Esophagus squamous epithelium (tissue), 5 donors: ENCODE measurements at regions not wholly inside any gene's neighbourhood (a gene's known extent, or its start where the extent isn't known, plus 50 kb on each side); places are given as distances from the start of the nearest gene placed in this dataset.

Source experiments
- DNase-seq: peaks from one replicate; lab custom pipeline; 2025; lab: John Stamatoyannopoulos, UW
- H3K27ac ChIP-seq, 4 donors: fragments of 200-600 bp; sonication (generic); one replicate each; pipeline ENCODE4 v1.5.1; 2016 to 2019; ENCODE audit warnings: mild to moderate bottlenecking in 1 of 4
- H3K27me3 ChIP-seq, 4 donors: fragments of 200-600 bp; sonication (generic); 1 replicate in 3 of 4; 2 replicates in 1 of 4; pipeline versions ENCODE4 v1.5.1 to v1.6.0; 2017 to 2021; ENCODE audit warnings: antibody characterized with exemption in 1 of 4
- H3K36me3 ChIP-seq, 3 donors: fragments of 200-600 bp; sonication (generic); one replicate each; pipeline ENCODE4 v1.5.1; 2016 to 2019
- H3K4me1 ChIP-seq, 3 donors: fragments of 200-600 bp; sonication (generic); one replicate each; pipeline ENCODE4 v1.5.1; 2017 to 2019
- H3K4me3 ChIP-seq, 4 donors: fragments of 200-600 bp; sonication (generic); 1 replicate in 3 of 4; 2 replicates in 1 of 4; pipeline ENCODE4 v1.5.1; 2016 to 2019; ENCODE audit warnings: mild to moderate bottlenecking in 2 of 4, moderate library complexity in 1 of 4
- H3K9me3 ChIP-seq, 3 donors: fragments of 200-600 bp; sonication (generic); one replicate each; pipeline ENCODE4 v1.5.1; 2016 to 2019
- POLR2A ChIP-seq, 4 donors: fragments of 450-650 bp; IDR thresholded peaks; one replicate each; pipeline ENCODE4 v1.6.1; 2017; ENCODE audit warnings: antibody characterized with exemption in 4 of 4, mild to moderate bottlenecking in 4 of 4, moderate library complexity in 3 of 4
- WGBS, 2 donors: methylation state at CpG; one replicate each; pipeline ENCODE4 v1.1.5; 2018; 5-methylcytosine and 5-hydroxymethylcytosine counted together
- intact Hi-C: fragments of 100-400 bp; cut with DNase I; formaldehyde crosslinking; loops from one replicate; pipeline ENCODE4 v1.15.0; 2022
- TF ChIP-seq, protein P1 (sequence below), 6 experiments: fragments of 450-650 bp in 4 of 6; fragments of 200-600 bp in 2 of 6; sonication (generic) in 2 of 6; IDR thresholded peaks; one replicate each; pipeline ENCODE4 v1.5.1; 2016 to 2019; ENCODE audit warnings: antibody characterized with exemption in 6 of 6, mild to moderate bottlenecking in 4 of 6, moderate library complexity in 4 of 6
- donor health status: DM: yes; HTN: yes; CAD: no.

DNA sequence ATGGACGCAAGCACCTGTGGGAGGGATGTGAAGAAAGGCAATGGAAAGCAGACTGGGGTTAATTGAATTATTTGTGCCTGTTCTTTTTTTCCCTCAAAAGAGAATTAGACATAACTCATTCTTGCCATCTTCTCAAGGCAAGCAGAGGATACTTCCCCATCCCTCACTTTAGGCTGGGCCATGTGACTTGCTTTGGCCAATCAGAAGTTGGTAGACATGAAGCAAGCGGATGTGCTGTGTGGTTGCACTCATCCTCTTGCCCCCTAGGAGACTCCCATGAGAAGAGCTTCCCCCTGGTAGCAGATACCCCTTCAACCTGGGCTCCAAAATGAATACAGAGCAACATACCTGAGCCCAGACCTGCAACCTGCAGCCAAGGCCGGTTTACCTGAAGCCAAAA, 124.4 kb upstream of the ZC3H12C start:
- no peak for DNase-seq
- peaks cover 0 to 19% (median 0%) of the 10 kb centered on the region in 3 donors for H3K4me1 ChIP-seq
- no peak overlapping the region for H3K27ac ChIP-seq
- no peaks in the 10 kb centered on the region for H3K27me3 ChIP-seq
- 87 to 98% methylated on average over 2 to 3 of the region's 3 CpGs for WGBS, 2 donors
- no peaks in the 10 kb centered on the region for H3K36me3 ChIP-seq
- H3K9me3 ChIP-seq = no peaks in the 10 kb centered on the region
- no peak overlapping the region for H3K4me3 ChIP-seq
- TF ChIP-seq POLR2A (IDR thresholded peaks at IDR 0.05) = no peak
- TF ChIP-seq, protein P1, sequence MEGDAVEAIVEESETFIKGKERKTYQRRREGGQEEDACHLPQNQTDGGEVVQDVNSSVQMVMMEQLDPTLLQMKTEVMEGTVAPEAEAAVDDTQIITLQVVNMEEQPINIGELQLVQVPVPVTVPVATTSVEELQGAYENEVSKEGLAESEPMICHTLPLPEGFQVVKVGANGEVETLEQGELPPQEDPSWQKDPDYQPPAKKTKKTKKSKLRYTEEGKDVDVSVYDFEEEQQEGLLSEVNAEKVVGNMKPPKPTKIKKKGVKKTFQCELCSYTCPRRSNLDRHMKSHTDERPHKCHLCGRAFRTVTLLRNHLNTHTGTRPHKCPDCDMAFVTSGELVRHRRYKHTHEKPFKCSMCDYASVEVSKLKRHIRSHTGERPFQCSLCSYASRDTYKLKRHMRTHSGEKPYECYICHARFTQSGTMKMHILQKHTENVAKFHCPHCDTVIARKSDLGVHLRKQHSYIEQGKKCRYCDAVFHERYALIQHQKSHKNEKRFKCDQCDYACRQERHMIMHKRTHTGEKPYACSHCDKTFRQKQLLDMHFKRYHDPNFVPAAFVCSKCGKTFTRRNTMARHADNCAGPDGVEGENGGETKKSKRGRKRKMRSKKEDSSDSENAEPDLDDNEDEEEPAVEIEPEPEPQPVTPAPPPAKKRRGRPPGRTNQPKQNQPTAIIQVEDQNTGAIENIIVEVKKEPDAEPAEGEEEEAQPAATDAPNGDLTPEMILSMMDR (IDR thresholded peaks at IDR 0.05) = no peak
- intact Hi-C loops = no loop called here

DNA sequence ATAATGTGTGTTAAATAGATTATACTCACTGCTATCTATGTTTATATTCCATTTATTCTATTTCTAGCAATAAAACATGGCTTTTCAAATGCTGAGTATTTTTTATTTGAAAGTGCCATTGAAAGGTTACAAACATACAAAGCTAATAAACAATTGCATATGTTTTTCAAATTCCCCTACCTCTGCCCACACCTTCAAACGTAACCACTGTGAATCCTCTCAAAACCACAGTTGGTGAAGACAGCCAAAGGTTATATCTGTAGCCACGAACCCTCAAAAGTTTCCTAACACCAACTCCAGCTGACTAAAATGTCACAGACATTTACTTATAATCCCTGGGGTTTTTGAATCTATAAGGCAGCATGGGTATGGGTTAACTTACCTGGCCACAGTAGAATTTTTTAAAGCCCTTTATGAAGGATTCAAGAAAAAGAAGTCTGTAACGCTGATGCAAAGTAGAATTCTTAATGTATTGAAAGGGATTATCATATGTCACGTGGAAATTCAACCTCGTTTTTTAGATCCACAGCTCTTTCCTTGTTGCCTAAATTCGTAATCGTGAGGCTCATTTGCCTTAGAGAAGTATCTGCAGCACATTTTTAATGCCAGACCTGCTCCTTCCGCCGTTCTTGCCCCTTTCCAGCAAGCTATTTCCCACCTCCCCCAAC, 122.5 kb upstream of the ZC3H12C start:
- no peak overlapping the region for H3K27ac ChIP-seq
- DNase-seq = no peak
- H3K4me1 ChIP-seq = peaks cover 0 to 19% (median 0%) of the 10 kb centered on the region in 3 donors
- no peak overlapping the region for H3K4me3 ChIP-seq
- H3K36me3 ChIP-seq = no peaks in the 10 kb centered on the region
- no peaks in the 10 kb centered on the region for H3K9me3 ChIP-seq
- 68 to 73% methylated on average over 9 of the region's 9 CpGs for WGBS, 2 donors
- intact Hi-C loops = no loop called here
- H3K27me3 ChIP-seq = no peaks in the 10 kb centered on the region
- TF ChIP-seq, protein P1 (IDR thresholded peaks at IDR 0.05) = no peak
- no peak for TF ChIP-seq POLR2A (IDR thresholded peaks at IDR 0.05)

DNA sequence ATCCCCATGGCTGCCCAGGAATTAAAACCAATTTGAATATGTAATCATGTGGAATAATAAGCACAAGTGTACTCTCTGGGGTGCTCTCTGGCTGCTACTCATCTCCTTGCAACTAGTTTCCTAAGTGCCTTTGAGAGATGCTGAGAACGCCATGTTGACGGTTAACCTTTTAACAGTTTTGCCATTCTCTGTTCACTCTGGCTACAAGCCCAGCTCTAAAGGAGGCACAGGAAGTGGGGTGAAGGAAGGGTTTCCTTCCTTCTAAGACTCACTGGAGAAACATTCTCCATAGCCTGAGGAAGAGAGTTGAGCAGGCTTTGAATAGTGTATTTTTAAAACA, 122.0 kb upstream of the ZC3H12C start:
- DNase-seq = no peak
- intact Hi-C loops = no loop called here
- H3K36me3 ChIP-seq = no peaks in the 10 kb centered on the region
- H3K9me3 ChIP-seq = no peaks in the 10 kb centered on the region
- 18 to 56% methylated on average over 2 of the region's 2 CpGs for WGBS, 2 donors
- H3K4me3 ChIP-seq = no peak overlapping the region
- H3K27me3 ChIP-seq = no peaks in the 10 kb centered on the region
- H3K4me1 ChIP-seq = peaks cover 0 to 19% (median 0%) of the 10 kb centered on the region in 3 donors
- TF ChIP-seq, protein P1 (IDR thresholded peaks at IDR 0.05) = no peak
- TF ChIP-seq POLR2A (IDR thresholded peaks at IDR 0.05) = no peak
- H3K27ac ChIP-seq = no peak overlapping the region

DNA sequence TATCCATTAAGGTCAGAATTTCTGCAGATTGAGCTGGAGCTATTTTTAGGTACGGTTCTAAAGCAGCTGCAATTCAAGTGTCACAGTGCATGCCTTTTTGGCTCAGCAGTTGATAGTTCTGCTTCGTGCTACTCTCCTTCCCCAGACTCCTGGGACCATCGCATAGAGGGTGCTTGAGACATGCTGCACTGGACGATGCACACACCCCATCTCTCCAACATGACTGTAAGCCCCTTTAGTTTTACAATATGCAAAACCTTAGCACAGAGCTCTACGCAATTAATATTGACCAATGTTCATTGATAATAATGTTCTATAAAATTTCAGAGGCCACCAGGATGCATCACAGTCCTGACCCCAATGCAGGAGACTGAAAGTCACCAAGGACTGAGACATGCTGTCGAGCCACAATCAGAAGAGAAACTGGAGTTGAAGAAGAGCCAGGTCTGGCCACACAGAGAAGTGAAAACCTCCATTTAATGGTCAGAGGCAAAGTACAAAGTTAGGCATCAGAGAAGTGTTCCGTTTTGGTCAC, 120.9 kb upstream of the ZC3H12C start:
- 58 to 72% methylated on average over 7 of the region's 7 CpGs for WGBS, 2 donors
- H3K9me3 ChIP-seq = no peaks in the 10 kb centered on the region
- no peak overlapping the region for H3K27ac ChIP-seq
- intact Hi-C loops = no loop called here
- TF ChIP-seq POLR2A (IDR thresholded peaks at IDR 0.05) = no peak
- TF ChIP-seq, protein P1 (IDR thresholded peaks at IDR 0.05) = no peak
- no peak overlapping the region for H3K4me3 ChIP-seq
- peaks cover 0 to 19% (median 0%) of the 10 kb centered on the region in 3 donors for H3K4me1 ChIP-seq
- no peaks in the 10 kb centered on the region for H3K27me3 ChIP-seq
- no peaks in the 10 kb centered on the region for H3K36me3 ChIP-seq
- no peak for DNase-seq

DNA sequence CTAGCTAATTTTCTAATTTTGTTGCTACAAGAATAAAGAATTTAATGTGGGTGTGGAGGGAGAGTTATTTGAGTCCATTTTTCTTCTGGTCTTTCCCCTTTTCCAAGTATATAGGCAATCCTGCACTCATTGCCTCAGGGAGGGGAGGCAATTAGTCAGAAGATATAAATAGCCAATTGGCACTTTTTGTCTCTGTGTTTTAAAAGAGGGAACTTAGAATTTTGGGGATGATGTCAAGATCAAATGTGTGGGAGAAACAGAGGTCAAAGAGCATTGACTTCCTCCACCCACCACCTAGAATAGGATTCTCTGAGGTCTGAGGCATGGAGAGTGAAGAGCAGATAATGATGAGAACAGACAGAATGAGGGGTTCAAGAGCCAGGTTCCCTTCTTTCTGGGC, 120.3 kb upstream of the ZC3H12C start:
- H3K4me3 ChIP-seq = no peak overlapping the region
- H3K27me3 ChIP-seq = no peaks in the 10 kb centered on the region
- peaks cover 0 to 19% (median 0%) of the 10 kb centered on the region in 3 donors for H3K4me1 ChIP-seq
- no peaks in the 10 kb centered on the region for H3K9me3 ChIP-seq
- H3K36me3 ChIP-seq = no peaks in the 10 kb centered on the region
- intact Hi-C loops = no loop called here
- H3K27ac ChIP-seq = no peak overlapping the region
- no peak for DNase-seq
- no peak for TF ChIP-seq POLR2A (IDR thresholded peaks at IDR 0.05)
- TF ChIP-seq, protein P1 (IDR thresholded peaks at IDR 0.05) = no peak
